Breast epithelium (tissue), 3 donors: ENCODE measurements at regions not wholly inside any gene's neighbourhood (a gene's known extent, or its start where the extent isn't known, plus 50 kb on each side); places are given as distances from the start of the nearest gene placed in this dataset.

Source experiments
- POLR2A ChIP-seq: fragments of 450-650 bp; IDR thresholded peaks from one replicate; pipeline ENCODE4 v1.6.1; 2016; ENCODE audit warnings: antibody characterized with exemption, mild to moderate bottlenecking, moderate library complexity
- TF ChIP-seq, protein P1 (sequence below), 3 donors: fragments of 450-650 bp; IDR thresholded peaks; one replicate each; pipeline ENCODE4 v1.5.1; 2016 to 2017; ENCODE audit warnings: antibody characterized with exemption in 3 of 3, mild to moderate bottlenecking in 3 of 3, moderate library complexity in 3 of 3

DNA sequence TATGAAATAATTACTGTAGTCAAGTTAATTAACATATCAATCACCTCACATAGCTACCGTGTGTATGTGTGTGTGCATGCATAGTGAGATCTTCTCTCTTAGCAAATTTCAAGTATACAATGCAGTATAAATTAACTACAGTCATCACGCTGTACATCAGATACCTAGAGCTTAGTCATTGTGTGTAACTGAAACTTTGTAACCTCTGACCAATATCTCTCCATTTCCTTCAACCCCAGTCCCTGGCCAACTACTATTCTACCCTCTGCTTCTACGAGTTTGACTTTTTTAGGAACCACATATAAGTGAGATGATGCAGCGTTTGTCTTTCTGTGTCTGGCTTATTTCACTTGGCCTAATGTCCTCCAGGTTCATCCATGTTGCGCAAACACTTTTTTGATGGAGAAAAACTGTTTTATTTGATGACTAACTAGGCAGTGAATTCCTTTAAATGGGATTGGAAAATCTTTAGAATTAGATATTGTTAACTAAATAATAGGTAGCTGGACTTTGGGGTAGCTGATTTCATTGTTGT lies 459.5 kb downstream of the DHX35 start:
- TF ChIP-seq POLR2A, result no peak
- TF ChIP-seq, protein P1, sequence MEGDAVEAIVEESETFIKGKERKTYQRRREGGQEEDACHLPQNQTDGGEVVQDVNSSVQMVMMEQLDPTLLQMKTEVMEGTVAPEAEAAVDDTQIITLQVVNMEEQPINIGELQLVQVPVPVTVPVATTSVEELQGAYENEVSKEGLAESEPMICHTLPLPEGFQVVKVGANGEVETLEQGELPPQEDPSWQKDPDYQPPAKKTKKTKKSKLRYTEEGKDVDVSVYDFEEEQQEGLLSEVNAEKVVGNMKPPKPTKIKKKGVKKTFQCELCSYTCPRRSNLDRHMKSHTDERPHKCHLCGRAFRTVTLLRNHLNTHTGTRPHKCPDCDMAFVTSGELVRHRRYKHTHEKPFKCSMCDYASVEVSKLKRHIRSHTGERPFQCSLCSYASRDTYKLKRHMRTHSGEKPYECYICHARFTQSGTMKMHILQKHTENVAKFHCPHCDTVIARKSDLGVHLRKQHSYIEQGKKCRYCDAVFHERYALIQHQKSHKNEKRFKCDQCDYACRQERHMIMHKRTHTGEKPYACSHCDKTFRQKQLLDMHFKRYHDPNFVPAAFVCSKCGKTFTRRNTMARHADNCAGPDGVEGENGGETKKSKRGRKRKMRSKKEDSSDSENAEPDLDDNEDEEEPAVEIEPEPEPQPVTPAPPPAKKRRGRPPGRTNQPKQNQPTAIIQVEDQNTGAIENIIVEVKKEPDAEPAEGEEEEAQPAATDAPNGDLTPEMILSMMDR (IDR thresholded peaks at IDR 0.05), result no peak
